Esophagus squamous epithelium (tissue), 5 donors: ENCODE measurements at regions not wholly inside any gene's neighbourhood (a gene's known extent, or its start where the extent isn't known, plus 50 kb on each side); places are given as distances from the start of the nearest gene placed in this dataset.
"Not testable (repeated sequence)": the region's sequence is repeated elsewhere in the genome, so short reads cannot be mapped to it uniquely, and the experiment has no call there.

Experiments
- DNase-seq: peaks from one replicate; lab custom pipeline; 2025; lab: John Stamatoyannopoulos, UW
- H3K27ac ChIP-seq, 4 donors: fragments of 200-600 bp; sonication (generic); one replicate each; pipeline ENCODE4 v1.5.1; 2016 to 2019; ENCODE audit warnings: mild to moderate bottlenecking in 1 of 4
- H3K27me3 ChIP-seq, 4 donors: fragments of 200-600 bp; sonication (generic); 1 replicate in 3 of 4; 2 replicates in 1 of 4; pipeline versions ENCODE4 v1.5.1 to v1.6.0; 2017 to 2021; ENCODE audit warnings: antibody characterized with exemption in 1 of 4
- H3K36me3 ChIP-seq, 3 donors: fragments of 200-600 bp; sonication (generic); one replicate each; pipeline ENCODE4 v1.5.1; 2016 to 2019
- H3K4me1 ChIP-seq, 3 donors: fragments of 200-600 bp; sonication (generic); one replicate each; pipeline ENCODE4 v1.5.1; 2017 to 2019
- H3K4me3 ChIP-seq, 4 donors: fragments of 200-600 bp; sonication (generic); 1 replicate in 3 of 4; 2 replicates in 1 of 4; pipeline ENCODE4 v1.5.1; 2016 to 2019; ENCODE audit warnings: mild to moderate bottlenecking in 2 of 4, moderate library complexity in 1 of 4
- H3K9me3 ChIP-seq, 3 donors: fragments of 200-600 bp; sonication (generic); one replicate each; pipeline ENCODE4 v1.5.1; 2016 to 2019
- POLR2A ChIP-seq, 4 donors: fragments of 450-650 bp; IDR thresholded peaks; one replicate each; pipeline ENCODE4 v1.6.1; 2017; ENCODE audit warnings: antibody characterized with exemption in 4 of 4, mild to moderate bottlenecking in 4 of 4, moderate library complexity in 3 of 4
- WGBS, 2 donors: methylation state at CpG; one replicate each; pipeline ENCODE4 v1.1.5; 2018; 5-methylcytosine and 5-hydroxymethylcytosine counted together
- intact Hi-C: fragments of 100-400 bp; cut with DNase I; formaldehyde crosslinking; loops from one replicate; pipeline ENCODE4 v1.15.0; 2022
- TF ChIP-seq, protein P1 (sequence below), 6 experiments: fragments of 450-650 bp in 4 of 6; fragments of 200-600 bp in 2 of 6; sonication (generic) in 2 of 6; IDR thresholded peaks; one replicate each; pipeline ENCODE4 v1.5.1; 2016 to 2019; ENCODE audit warnings: antibody characterized with exemption in 6 of 6, mild to moderate bottlenecking in 4 of 6, moderate library complexity in 4 of 6
- donor health status: DM: yes; HTN: yes; CAD: no.

DNA sequence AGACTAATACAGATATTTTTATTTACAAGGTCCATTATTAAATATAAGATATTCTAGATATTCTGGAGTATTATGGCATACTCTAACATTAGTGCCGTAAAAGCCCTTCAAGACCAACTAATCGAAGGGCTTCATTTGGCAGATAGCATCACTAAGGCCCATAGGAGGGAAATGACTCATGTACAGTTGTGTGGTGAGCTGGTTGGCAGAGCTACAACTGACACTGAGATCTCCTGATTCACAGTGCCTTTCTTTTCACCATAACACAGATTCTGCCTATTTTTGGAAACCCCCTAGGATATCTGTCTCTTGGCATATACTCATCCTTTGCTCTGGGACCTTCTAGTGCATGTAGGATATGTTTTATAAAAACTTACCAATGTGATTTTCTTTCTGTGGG is 201.7 kb upstream of the AFF2 start:
- no peaks in the 10 kb centered on the region for H3K4me1 ChIP-seq
- no peak overlapping the region for H3K27ac ChIP-seq
- TF ChIP-seq, protein P1, sequence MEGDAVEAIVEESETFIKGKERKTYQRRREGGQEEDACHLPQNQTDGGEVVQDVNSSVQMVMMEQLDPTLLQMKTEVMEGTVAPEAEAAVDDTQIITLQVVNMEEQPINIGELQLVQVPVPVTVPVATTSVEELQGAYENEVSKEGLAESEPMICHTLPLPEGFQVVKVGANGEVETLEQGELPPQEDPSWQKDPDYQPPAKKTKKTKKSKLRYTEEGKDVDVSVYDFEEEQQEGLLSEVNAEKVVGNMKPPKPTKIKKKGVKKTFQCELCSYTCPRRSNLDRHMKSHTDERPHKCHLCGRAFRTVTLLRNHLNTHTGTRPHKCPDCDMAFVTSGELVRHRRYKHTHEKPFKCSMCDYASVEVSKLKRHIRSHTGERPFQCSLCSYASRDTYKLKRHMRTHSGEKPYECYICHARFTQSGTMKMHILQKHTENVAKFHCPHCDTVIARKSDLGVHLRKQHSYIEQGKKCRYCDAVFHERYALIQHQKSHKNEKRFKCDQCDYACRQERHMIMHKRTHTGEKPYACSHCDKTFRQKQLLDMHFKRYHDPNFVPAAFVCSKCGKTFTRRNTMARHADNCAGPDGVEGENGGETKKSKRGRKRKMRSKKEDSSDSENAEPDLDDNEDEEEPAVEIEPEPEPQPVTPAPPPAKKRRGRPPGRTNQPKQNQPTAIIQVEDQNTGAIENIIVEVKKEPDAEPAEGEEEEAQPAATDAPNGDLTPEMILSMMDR (IDR thresholded peaks at IDR 0.05) = no peak
- TF ChIP-seq POLR2A (IDR thresholded peaks at IDR 0.05) = no peak
- WGBS, 2 donors = 60 to 68% methylated on average over 1 to 2 of the region's 2 CpGs
- no peaks in the 10 kb centered on the region for H3K9me3 ChIP-seq
- no peak overlapping the region for H3K4me3 ChIP-seq
- intact Hi-C loops = no loop called here
- no peak for DNase-seq
- no peaks in the 10 kb centered on the region for H3K27me3 ChIP-seq
- H3K36me3 ChIP-seq = no peaks in the 10 kb centered on the region

- H3K27me3 ChIP-seq, intact Hi-C loops, DNase-seq, H3K9me3 ChIP-seq, H3K36me3 ChIP-seq, H3K27ac ChIP-seq, H3K4me1 ChIP-seq, H3K4me3 ChIP-seq: not testable (repeated sequence)
- 89 to 93% methylated on average over 3 to 5 of the region's 9 CpGs for WGBS, 2 donors
Measured at GRCh38 chrX:148305214-148305613, 195.2 kb upstream of the AFF2 start.

- no peak overlapping the region for H3K4me3 ChIP-seq
- H3K27me3 ChIP-seq = no peaks in the 10 kb centered on the region
- no peaks in the 10 kb centered on the region for H3K4me1 ChIP-seq
- 67 to 77% methylated on average over 3 of the region's 3 CpGs for WGBS, 2 donors
- H3K9me3 ChIP-seq = no peaks in the 10 kb centered on the region
- intact Hi-C loops = no loop called here
- H3K27ac ChIP-seq = no peak overlapping the region
- H3K36me3 ChIP-seq = no peaks in the 10 kb centered on the region
- no peak for DNase-seq
- TF ChIP-seq POLR2A (IDR thresholded peaks at IDR 0.05) = no peak
- TF ChIP-seq, protein P1 (IDR thresholded peaks at IDR 0.05) = no peak
Measured at GRCh38 chrX:148309413-148309812, 191.0 kb upstream of the AFF2 start.

GRCh38 chrX:148310426-148311165 is 189.8 kb upstream of the AFF2 start:
- H3K27me3 ChIP-seq = no peaks in the 10 kb centered on the region
- no peak overlapping the region for H3K27ac ChIP-seq

GRCh38 chrX:148311544-148311943 is 188.9 kb upstream of the AFF2 start:
- no peak for DNase-seq
- Histone ChIP-seq H3K36me3 (no peaks in the 10 kb centered on the region), H3K27ac (no peak overlapping the region), H3K4me3 (no peak overlapping the region), H3K4me1 (no peaks in the 10 kb centered on the region), H3K9me3 (no peaks in the 10 kb centered on the region), H3K27me3 (no peaks in the 10 kb centered on the region)
- TF ChIP-seq POLR2A (IDR thresholded peaks at IDR 0.05) = no peak
- TF ChIP-seq, protein P1 (IDR thresholded peaks at IDR 0.05) = no peak
- intact Hi-C loops = no loop called here

More at GRCh38 chrX:148310426-148311165, 189.8 kb upstream of the AFF2 start:
- no peaks in the 10 kb centered on the region for H3K36me3 ChIP-seq
- 75% methylated on average over 1 of the region's 1 CpG; no CpG with 5 or more reads in 1 of the 2 donors for WGBS, 2 donors
- DNase-seq = no peak
- no peaks in the 10 kb centered on the region for H3K9me3 ChIP-seq
- intact Hi-C loops = no loop called here
- TF ChIP-seq, protein P1 (IDR thresholded peaks at IDR 0.05) = no peak
- no peak for TF ChIP-seq POLR2A (IDR thresholded peaks at IDR 0.05)
- no peak overlapping the region for H3K4me3 ChIP-seq
- H3K4me1 ChIP-seq = no peaks in the 10 kb centered on the region
